Islet of Langerhans (tissue), 1 donor: ENCODE measurements at regions not wholly inside any gene's neighbourhood (a gene's known extent, or its start where the extent isn't known, plus 50 kb on each side); places are given as distances from the start of the nearest gene placed in this dataset.

Source experiments
- FAIRE-seq: peaks from one replicate; lab custom pipeline; 2011; peaks lifted over from hg19 to GRCh38; lab: Jason Lieb, UNC

GRCh38 chr4:24279911-24280375, 304.4 kb downstream of the DHX15 start:
- FAIRE-seq = no peak

- no peak for FAIRE-seq
Observed at GRCh38 chr4:24279469-24279868, 304.9 kb downstream of the DHX15 start.

GRCh38 chr4:24278693-24279092, 305.7 kb downstream of the DHX15 start:
- FAIRE-seq = no peak

GRCh38 chr4:24274381-24274941, 309.9 kb downstream of the DHX15 start:
- FAIRE-seq = no peak

DNA sequence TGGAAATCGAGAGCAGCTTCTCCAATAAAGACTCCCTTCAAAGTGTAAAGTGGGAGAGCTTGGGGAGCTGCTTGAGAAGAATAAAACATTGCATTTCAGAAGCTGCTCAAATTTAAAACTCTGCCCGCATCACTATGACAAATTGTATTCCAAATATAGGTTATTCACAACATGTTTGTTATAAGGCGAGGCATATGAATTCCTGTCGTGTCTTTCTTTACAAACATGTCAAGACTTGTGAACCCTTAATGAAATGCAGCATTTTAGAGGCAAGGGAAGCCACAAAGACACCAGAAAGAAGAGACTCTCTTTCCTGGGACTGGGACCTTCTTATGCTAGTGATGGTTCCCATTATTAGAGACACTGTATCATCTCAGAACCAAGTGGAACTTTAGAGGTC, 311.2 kb downstream of the DHX15 start:
- no peak for FAIRE-seq

- FAIRE-seq = no peak
Observed at GRCh38 chr4:24266951-24267722, 317.2 kb downstream of the DHX15 start.

- no peak for FAIRE-seq
Observed at GRCh38 chr4:24265989-24266388, 318.4 kb downstream of the DHX15 start.

DNA sequence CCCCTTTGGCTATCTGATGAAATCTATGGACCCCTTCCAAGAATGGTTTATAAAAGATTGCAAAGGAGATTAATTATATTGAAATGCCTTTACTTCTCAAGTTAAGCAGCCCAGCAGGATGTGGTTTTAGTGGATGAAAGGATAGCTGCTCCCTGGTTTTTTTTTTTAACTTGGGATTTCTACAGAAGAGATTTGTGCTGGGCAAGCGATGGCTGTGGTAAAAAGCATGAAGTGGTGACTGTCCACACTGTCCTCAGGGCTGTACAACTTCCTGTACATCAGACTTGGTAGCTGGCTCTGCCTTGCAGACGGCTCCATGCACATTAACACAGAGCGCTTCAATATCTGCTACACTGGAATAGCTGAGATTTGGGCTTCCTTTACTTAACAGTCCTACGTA, 321.7 kb downstream of the DHX15 start:
- no peak for FAIRE-seq

DNA sequence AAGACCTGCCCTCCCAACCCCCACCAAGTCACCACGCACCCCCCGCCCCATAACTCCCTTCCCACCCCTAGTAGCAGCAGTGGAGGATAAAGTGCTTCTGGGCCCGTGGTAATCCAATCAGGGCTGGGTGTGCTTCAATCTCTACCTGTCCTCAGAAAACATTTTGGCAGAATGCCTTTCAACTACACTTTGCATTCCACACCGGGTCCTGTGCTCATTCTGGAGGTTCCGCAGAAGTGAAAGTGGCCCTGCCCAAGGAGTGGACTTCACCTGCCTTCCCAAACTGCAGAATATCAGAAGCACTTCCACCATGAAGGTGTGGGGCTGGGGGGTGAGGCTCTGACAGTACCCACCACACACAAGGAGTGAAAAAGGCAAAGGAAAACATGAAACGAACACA, 322.3 kb downstream of the DHX15 start:
- FAIRE-seq = no peak

GRCh38 chr4:24260923-24261564, 323.3 kb downstream of the DHX15 start:
- FAIRE-seq = no peak

- FAIRE-seq = no peak
Observed at GRCh38 chr4:24260133-24260715, 324.1 kb downstream of the DHX15 start.

DNA sequence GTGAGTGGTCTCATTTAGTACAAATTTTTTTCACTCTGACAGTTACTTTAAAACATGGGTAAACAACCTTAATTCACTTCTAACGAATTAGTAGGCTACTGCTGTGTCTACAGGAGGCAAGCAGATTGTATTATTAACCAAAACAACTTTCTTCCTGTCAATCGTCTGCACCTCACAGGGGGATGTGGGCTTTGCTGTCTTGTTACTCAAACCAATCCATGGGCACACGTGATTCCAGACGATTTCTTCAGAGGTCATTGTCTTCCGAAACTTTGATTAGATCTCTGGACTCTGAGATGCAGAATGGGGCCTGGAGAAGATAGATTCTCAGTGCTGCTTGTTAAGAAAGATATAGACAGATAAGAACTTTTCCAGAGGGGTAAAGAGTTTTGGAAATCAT, 327.8 kb downstream of the DHX15 start:
- no peak for FAIRE-seq

DNA sequence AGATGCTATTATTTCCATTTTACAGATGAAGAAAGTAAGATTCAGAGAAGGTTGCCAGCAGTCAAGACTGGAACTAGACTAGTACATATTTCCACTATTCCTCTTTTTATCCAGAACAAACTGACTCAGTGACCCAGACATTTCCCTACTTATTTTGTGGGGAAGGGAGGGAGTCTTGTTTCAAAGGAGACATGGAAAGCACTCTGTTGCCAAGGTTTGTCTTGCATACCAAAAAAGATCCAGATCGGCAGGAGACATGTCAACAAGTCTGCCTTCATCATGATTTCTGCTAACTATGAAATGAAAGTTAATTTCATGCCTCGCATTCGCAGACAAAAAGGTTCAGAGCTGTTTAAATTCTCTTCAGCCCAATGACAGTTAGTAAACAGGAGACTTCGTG, 328.3 kb downstream of the DHX15 start:
- FAIRE-seq = no peak

- FAIRE-seq = no peak
Observed at GRCh38 chr4:24252121-24252520, 332.2 kb downstream of the DHX15 start.

GRCh38 chr4:24251589-24251988, 332.8 kb downstream of the DHX15 start:
- no peak for FAIRE-seq

DNA sequence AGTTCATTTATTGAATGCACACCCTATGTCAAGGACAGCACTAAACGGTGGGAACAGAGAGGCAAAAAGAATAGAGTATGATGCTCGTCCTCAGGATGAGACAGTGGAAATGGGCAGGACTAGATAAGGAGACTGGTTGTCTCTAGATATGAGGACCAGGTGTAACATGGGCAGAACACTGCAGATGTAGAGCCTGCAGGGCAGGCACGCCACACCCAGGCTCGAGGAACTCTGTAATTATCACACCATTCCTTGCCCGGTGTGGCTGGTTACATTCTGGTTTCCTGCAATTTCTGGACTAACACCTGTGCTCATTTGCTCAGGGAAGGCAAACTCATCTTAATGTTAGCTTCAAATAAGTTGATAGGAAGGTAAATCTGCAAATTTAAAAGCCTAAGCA, 334.4 kb downstream of the DHX15 start:
- no peak for FAIRE-seq

DNA sequence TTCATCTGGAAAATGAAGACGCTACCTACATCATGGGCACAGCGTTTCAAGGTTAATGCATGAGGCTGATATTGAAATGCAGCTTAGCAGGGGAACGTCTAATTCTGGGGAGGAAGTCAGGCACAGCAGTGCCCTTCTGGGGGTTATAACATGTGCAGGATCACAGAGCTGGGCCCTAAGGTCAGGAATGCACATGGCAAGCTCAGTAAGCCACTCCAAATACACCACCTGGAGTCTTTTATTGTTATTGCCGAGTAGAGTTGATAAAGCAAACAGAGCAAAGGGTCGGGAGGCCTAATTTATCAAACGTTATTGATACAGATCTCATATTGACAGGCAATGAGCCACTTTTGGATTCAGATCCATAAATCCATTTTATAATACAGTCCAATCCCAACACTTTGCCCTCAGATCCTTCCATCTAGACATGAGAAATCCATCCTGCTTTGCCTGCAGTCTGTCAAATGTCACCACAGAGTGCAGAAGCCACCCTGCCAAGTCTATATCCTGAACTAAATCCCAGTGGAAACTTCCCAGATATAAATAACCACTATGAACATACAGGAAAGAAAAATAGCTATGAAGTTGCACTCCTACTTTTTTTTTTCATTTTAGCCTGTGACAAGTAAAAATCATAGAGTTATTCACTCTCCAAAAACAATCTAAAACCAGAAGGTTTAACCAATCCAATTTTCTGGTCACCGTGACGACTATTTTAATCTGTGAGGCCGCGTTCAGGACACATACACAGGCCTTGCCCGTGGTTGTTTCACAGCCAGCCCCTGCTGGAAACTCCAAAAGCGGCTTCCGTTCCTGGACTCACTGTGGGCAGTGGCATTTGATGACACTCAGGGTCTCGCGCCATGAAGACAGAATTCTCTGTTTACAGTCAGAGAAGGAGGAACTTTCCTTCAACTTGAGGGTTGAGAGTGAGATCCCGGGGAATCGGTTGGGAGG, 335.4 kb downstream of the DHX15 start:
- FAIRE-seq = no peak

- no peak for FAIRE-seq
Observed at GRCh38 chr4:24245491-24245820, 338.9 kb downstream of the DHX15 start.

GRCh38 chr4:24244663-24245490, 339.5 kb downstream of the DHX15 start:
- no peak for FAIRE-seq

DNA sequence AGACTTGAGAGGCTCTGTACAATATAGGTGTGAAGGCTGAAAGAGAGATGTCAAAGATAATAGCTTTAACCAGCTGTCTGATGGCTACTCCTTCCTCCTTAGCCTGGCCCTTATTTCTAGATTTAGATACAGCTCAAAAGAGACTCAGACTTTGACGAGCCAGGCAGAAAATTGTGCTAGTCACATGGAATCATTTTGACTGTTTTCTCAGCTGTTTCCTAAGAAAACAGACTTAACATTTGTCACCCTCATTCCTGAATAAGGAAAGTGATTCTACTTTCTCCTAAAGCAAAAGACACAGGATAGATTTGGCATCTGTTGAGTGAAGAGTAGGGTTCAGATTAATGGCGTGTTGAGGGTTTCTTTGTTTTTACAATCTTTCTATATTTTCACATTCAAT, 340.7 kb downstream of the DHX15 start:
- no peak for FAIRE-seq

GRCh38 chr4:24241511-24241910, 342.8 kb downstream of the DHX15 start:
- no peak for FAIRE-seq
